ENCODE measurements at regions not wholly inside any gene's neighbourhood (a gene's known extent, or its start where the extent isn't known, plus 50 kb on each side); places are given as distances from the start of the nearest gene placed in this dataset.

DNA sequence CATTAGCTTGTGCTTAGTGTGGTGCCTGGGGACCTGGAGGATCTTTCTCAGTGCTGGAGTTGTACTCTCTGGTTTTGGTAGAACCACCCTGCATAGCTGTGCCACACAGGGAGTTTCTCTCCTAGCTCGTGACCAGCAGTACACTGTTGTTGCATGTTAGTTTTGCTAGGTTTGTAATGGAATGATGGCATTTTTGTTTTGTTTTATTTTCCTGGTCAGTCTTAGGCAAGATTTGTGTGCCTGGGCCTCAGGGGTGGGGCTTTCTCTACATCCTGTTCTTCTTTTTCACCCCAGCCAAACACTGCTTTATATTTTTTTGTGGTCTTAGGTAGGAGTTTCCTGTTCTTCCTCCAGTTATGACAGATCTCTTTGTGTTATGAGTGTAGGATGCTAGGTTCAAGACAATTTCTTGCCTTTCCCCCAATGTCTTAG lies 534.5 kb upstream of the KCNMB2 start:
- TF ChIP-seq POLR2AphosphoS5 (IDR thresholded peaks at IDR 0.05; ENCODE audit: insufficient read depth, low read depth, low read length) (no peak), FOS (IDR thresholded peaks at IDR 0.05; ENCODE audit: borderline replicate concordance, insufficient read depth, low read length) (no peak), EZH2 (IDR thresholded peaks at IDR 0.05; ENCODE audit: borderline replicate concordance, low read depth, low read length, severe bottlenecking) (no peak), MYC (IDR thresholded peaks at IDR 0.05; ENCODE audit: low read depth, low read length) (no peak)
- intact Hi-C loops (cut with micrococcal nuclease) (no loop called here), dilution Hi-C loops (cut with MboI; ENCODE audit: extremely low pct_ligation_motif_present, low sequenced_read_pairs) (no loop called here)
- Histone ChIP-seq H3K9me3 (replicated peaks; ENCODE audit: control insufficient read depth, insufficient read depth, low read length) (no peaks in the 10 kb centered on the region), H3K9me1 (replicated peaks; ENCODE audit: control insufficient read depth, extremely low read depth, insufficient read depth, low read length) (no peaks in the 10 kb centered on the region), H3K27me3 (ENCODE audit: control insufficient read depth in 2 of 2, insufficient read depth in 2 of 2, low read length in 2 of 2) (no peaks in the 10 kb centered on the region), H3K79me2 (ENCODE audit: control insufficient read depth, insufficient read depth, low read length) (no peaks in the 10 kb centered on the region), H3K27ac (ENCODE audit: insufficient read depth, low read depth, low read length) (no peak overlapping the region), H4K20me1 (replicated peaks; ENCODE audit: control insufficient read depth, extremely low read depth, insufficient read depth, low read length) (no peaks in the 10 kb centered on the region), H3K4me3 (replicated peaks in 1 of 3; ENCODE audit: insufficient read depth in 1 of 3, low read depth in 1 of 3, low read length in 3 of 3) (no peak overlapping the region), H3K9ac (replicated peaks; ENCODE audit: extremely low read depth, insufficient read depth, low read length) (no peak overlapping the region), H3K4me2 (ENCODE audit: insufficient read depth, low read length) (no peak overlapping the region), H3K4me1 (ENCODE audit: control insufficient read depth, extremely low read depth, insufficient read depth, low read length) (no peaks in the 10 kb centered on the region), H2AFZ (ENCODE audit: low read depth, low read length) (no peak overlapping the region), H3K36me3 (ENCODE audit: control insufficient read depth in 2 of 2, extremely low read depth in 1 of 2, insufficient read depth in 2 of 2, low read length in 2 of 2) (no peaks in the 10 kb centered on the region)
- ChIA-PET CTCF (no interaction called here), POLR2A (interaction anchor here (0.6 kb wide), 1 partner anchor 108 kb away, joined by 3 read pairs; no protein-coding TSS in a partner anchor)
- DNase-seq (ENCODE audit: low read depth, low spot score) (no peak), FAIRE-seq (no peak)
- BruUV-seq (replicated peaks) = no TSS peak

DNA sequence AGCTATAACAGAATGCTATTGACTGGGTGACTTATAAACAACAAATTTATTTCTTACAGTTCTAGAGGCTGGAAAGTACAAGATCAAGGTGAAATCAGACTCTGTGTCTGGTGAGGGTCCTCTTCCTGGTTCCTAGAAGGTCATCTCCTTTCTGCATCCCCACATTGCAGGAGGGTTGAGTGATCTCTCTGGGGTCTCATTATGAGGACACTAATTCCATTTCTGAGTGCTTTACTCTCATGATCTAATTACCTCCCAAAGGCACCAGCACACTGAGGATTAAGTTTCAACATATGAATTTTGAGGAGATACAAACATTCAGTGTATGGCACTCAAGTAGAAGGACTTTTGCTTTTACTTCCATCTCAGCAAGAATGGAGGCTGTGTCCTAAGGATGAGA lies 534.1 kb upstream of the KCNMB2 start:
- no peaks in the 10 kb centered on the region for H3K36me3 ChIP-seq (ENCODE audit: control insufficient read depth in 2 of 2, extremely low read depth in 1 of 2, insufficient read depth in 2 of 2, low read length in 2 of 2)
- H3K27me3 ChIP-seq (ENCODE audit: control insufficient read depth in 2 of 2, insufficient read depth in 2 of 2, low read length in 2 of 2) = no peaks in the 10 kb centered on the region
- FAIRE-seq = no peak
- H3K79me2 ChIP-seq (ENCODE audit: control insufficient read depth, insufficient read depth, low read length) = no peaks in the 10 kb centered on the region
- H3K4me1 ChIP-seq (ENCODE audit: control insufficient read depth, extremely low read depth, insufficient read depth, low read length) = no peaks in the 10 kb centered on the region
- H3K9ac ChIP-seq (replicated peaks; ENCODE audit: extremely low read depth, insufficient read depth, low read length) = no peak overlapping the region
- POLR2A ChIA-PET = no interaction called here
- TF ChIP-seq JUN (IDR thresholded peaks at IDR 0.05; ENCODE audit: borderline replicate concordance, insufficient read depth, insufficient read length, low read depth) (no peak), POLR2A (IDR thresholded peaks at IDR 0.05; ENCODE audit: low read depth, low read length) (no peak), EZH2 (IDR thresholded peaks at IDR 0.05; ENCODE audit: borderline replicate concordance, low read depth, low read length, severe bottlenecking) (no peak), MYC (IDR thresholded peaks at IDR 0.05; ENCODE audit: low read depth, low read length) (no peak), FOS (IDR thresholded peaks at IDR 0.05; ENCODE audit: borderline replicate concordance, insufficient read depth, low read length) (no peak)
- TF ChIP-seq, protein P1, sequence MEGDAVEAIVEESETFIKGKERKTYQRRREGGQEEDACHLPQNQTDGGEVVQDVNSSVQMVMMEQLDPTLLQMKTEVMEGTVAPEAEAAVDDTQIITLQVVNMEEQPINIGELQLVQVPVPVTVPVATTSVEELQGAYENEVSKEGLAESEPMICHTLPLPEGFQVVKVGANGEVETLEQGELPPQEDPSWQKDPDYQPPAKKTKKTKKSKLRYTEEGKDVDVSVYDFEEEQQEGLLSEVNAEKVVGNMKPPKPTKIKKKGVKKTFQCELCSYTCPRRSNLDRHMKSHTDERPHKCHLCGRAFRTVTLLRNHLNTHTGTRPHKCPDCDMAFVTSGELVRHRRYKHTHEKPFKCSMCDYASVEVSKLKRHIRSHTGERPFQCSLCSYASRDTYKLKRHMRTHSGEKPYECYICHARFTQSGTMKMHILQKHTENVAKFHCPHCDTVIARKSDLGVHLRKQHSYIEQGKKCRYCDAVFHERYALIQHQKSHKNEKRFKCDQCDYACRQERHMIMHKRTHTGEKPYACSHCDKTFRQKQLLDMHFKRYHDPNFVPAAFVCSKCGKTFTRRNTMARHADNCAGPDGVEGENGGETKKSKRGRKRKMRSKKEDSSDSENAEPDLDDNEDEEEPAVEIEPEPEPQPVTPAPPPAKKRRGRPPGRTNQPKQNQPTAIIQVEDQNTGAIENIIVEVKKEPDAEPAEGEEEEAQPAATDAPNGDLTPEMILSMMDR (IDR thresholded peaks at IDR 0.05; ENCODE audit: extremely low read depth in 1 of 2, insufficient read depth in 1 of 2, low read depth in 1 of 2, low read length in 2 of 2) = no peak
- TF ChIP-seq, protein P2, sequence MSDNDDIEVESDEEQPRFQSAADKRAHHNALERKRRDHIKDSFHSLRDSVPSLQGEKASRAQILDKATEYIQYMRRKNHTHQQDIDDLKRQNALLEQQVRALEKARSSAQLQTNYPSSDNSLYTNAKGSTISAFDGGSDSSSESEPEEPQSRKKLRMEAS (IDR thresholded peaks at IDR 0.05; ENCODE audit: insufficient read depth, insufficient read length) = no peak
- CTCF ChIA-PET = no interaction called here
- H3K9me3 ChIP-seq (replicated peaks; ENCODE audit: control insufficient read depth, insufficient read depth, low read length) = no peaks in the 10 kb centered on the region
- no peak overlapping the region for H3K4me2 ChIP-seq (ENCODE audit: insufficient read depth, low read length)
- no peak overlapping the region for H2AFZ ChIP-seq (ENCODE audit: low read depth, low read length)
- H3K4me3 ChIP-seq (replicated peaks in 1 of 3; ENCODE audit: insufficient read depth in 1 of 3, low read depth in 1 of 3, low read length in 3 of 3) = no peak overlapping the region
- BruUV-seq (replicated peaks) = no TSS peak
- H3K27ac ChIP-seq (ENCODE audit: insufficient read depth, low read depth, low read length) = no peak overlapping the region
- dilution Hi-C loops (cut with MboI; ENCODE audit: extremely low pct_ligation_motif_present, low sequenced_read_pairs) (no loop called here), intact Hi-C loops (cut with micrococcal nuclease) (no loop called here)
- H3K9me1 ChIP-seq (replicated peaks; ENCODE audit: control insufficient read depth, extremely low read depth, insufficient read depth, low read length) = no peaks in the 10 kb centered on the region
- no peaks in the 10 kb centered on the region for H4K20me1 ChIP-seq (replicated peaks; ENCODE audit: control insufficient read depth, extremely low read depth, insufficient read depth, low read length)
- DNase-seq (ENCODE audit: low read depth, low spot score) = no peak
